HUES48 (cell line): ENCODE measurements at regions not wholly inside any gene's neighbourhood (a gene's known extent, or its start where the extent isn't known, plus 50 kb on each side); places are given as distances from the start of the nearest gene placed in this dataset.
"Not testable (repeated sequence)": the region's sequence is repeated elsewhere in the genome, so short reads cannot be mapped to it uniquely, and the experiment has no call there.

Experiments
- H3K27ac ChIP-seq: one replicate; pipeline ENCODE4 v1.7.0; 2013; ENCODE audit warnings: low read depth, low read length, inconsistent platforms
- H3K27me3 ChIP-seq: 2 replicates; pipeline ENCODE4 v1.6.1; 2013; ENCODE audit warnings: mild to moderate bottlenecking, low read length; ENCODE audit not compliant: control insufficient read depth, insufficient read depth
- H3K36me3 ChIP-seq: 2 replicates; pipeline ENCODE4 v1.6.1; 2013; ENCODE audit warnings: low read length; ENCODE audit not compliant: control insufficient read depth, insufficient read depth
- H3K4me1 ChIP-seq: 2 replicates; pipeline ENCODE4 v1.6.1; 2013; ENCODE audit warnings: mild to moderate bottlenecking, low read length; ENCODE audit not compliant: control insufficient read depth, insufficient read depth
- H3K4me3 ChIP-seq: 2 replicates; pipeline ENCODE4 v1.5.1; 2013; ENCODE audit warnings: mild to moderate bottlenecking, low read depth, low read length
- H3K9ac ChIP-seq: 2 replicates; pipeline ENCODE4 v1.6.1; 2013; ENCODE audit warnings: mild to moderate bottlenecking, low read depth, low read length, moderate library complexity
- H3K9me3 ChIP-seq: 2 replicates; pipeline ENCODE4 v1.6.1; 2013; ENCODE audit warnings: low read length; ENCODE audit not compliant: control insufficient read depth, insufficient read depth

DNA sequence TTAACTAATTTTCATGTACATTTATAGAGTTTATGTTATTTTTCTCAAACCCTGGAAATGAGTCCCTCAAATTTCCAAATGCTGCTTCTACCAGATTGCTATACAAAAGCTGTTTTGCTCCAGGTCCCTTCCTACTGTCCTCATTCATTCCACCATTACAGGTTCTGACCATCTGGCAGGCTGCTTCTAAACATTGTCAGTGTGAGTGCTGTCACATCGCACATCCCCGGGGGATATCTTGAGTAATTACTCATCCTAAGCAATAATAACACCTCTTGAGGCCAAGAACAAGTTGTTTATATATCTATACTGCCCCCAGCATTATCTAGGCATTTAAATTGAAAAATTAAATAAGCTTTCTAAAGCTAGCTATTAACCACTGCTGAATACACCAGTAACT lies 1675.3 kb upstream of the CDH6 start:
- H3K9ac ChIP-seq = no peak overlapping the region
- H3K36me3 ChIP-seq = no peaks in the 10 kb centered on the region
- no peaks in the 10 kb centered on the region for H3K27me3 ChIP-seq
- H3K4me1 ChIP-seq = no peaks in the 10 kb centered on the region
- H3K9me3 ChIP-seq = no peaks in the 10 kb centered on the region
- H3K27ac ChIP-seq = no peak overlapping the region
- H3K4me3 ChIP-seq = no peak overlapping the region

DNA sequence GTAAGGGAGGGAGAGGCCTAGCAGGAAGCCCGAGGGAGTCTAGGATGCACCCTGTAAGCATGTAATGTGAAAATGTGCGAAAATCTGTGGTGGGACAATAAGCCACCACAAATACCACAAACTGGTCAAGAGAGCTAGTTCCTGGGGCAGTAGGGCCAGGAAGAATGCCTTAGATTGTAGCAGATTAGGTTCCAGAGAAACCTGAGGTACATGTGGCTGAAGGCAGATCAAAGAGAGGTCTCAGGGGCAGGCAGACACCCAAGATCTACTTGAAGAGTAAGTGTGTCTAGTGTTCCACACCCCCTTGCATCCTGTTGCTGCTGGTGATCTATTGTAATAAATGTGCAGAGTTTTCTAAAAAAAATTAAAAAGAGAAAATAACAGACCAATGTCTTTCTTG lies 1677.3 kb upstream of the CDH6 start:
- no peak overlapping the region for H3K4me3 ChIP-seq
- H3K27me3 ChIP-seq = no peaks in the 10 kb centered on the region
- no peak overlapping the region for H3K9ac ChIP-seq
- no peak overlapping the region for H3K27ac ChIP-seq
- no peaks in the 10 kb centered on the region for H3K9me3 ChIP-seq
- no peaks in the 10 kb centered on the region for H3K4me1 ChIP-seq
- H3K36me3 ChIP-seq = no peaks in the 10 kb centered on the region

DNA sequence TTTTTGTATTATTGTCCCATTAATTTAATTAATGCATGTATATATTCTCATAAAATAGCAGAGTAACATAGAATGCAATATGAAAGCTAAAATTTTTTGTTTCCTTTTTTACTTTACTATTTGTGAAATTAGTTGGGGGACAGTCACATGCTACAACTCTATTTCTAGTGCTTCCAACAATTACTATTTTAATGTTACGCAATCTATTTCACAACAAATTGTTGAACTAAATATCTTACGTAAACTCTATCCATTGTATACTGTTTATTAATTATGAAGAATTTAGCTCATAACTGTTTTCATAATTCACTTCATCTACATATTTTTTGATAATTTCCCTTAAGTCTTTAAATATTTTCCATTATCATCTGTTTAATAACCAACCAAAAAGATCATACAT lies 1685.4 kb upstream of the CDH6 start:
- Histone ChIP-seq H3K36me3 (no peaks in the 10 kb centered on the region), H3K27ac (no peak overlapping the region), H3K9me3 (no peaks in the 10 kb centered on the region), H3K4me1 (0 out of 2 replicates have a peak, but pooled peaks cover 3% of the 10 kb centered on the region), H3K4me3 (no peak overlapping the region), H3K9ac (no peak overlapping the region), H3K27me3 (no peaks in the 10 kb centered on the region)

DNA sequence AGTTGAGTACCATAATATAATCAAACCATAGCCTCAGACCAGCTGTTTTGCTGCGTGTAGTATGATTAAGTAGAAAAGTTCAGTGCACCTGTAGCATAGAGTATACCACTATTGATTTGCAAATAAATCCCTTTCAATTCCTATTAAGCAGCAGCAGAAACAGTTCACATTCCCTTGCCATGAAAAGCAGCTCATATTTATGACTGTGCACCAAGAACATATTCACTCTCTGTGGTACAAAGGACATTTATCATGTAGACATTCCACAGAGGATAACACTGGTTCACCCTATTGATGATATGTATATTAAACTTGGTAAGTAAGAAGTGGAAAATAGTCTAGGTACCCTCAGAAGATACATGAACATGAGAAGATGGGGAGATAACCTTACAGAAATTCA lies 1689.1 kb upstream of the CDH6 start:
- Histone ChIP-seq H3K27ac (no peak overlapping the region), H3K36me3 (no peaks in the 10 kb centered on the region), H3K4me1 (0 out of 2 replicates have a peak, but pooled peaks cover 3% of the 10 kb centered on the region), H3K9me3 (no peaks in the 10 kb centered on the region), H3K9ac (no peak overlapping the region), H3K27me3 (no peaks in the 10 kb centered on the region), H3K4me3 (no peak overlapping the region)

DNA sequence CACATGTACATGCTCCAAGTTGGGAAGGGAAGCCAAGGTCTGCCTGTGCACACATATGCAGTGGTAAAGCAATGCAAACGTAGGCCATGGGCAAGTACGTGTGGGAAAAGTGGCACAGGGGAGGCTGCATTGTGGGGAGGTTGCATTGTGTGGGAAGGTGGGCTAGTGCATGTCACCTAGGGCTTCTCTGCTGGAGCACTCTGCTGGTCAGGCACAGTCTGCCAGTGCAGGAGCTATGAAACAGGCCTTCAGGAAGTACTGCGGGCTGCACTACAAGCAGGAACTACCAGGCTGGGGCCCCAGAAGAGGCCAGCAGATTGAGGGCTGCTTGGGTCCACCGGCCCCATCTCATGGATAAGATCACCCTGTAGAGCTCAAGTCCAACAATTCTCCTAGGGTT lies 1694.6 kb upstream of the CDH6 start:
- no peak overlapping the region for H3K27ac ChIP-seq

DNA sequence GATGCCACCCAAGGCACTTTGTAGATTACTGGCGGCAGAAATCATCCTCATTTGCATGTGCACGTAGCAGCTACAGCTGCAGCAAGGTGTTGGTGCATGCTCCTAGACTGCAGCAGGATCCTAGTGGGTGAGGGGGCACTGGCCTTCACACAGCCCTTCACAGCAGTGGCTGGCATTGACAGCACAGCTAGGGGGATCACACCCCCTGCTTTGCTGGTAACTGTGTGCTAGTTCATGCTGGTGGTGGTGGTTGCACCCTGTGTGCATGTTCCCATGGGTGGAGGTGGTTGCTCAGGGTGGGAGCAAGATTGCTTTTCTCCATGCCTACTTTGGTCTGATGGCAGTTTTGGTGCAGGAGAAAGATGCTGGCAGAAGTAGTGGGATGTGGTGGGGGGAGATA lies 1695.1 kb upstream of the CDH6 start:
- H3K9ac ChIP-seq = no peak overlapping the region
- peaks cover 2% of the 10 kb centered on the region; the same call in 1 of the 2 replicates for H3K4me1 ChIP-seq
- H3K27me3 ChIP-seq = no peaks in the 10 kb centered on the region
- no peaks in the 10 kb centered on the region for H3K36me3 ChIP-seq
- H3K9me3 ChIP-seq = peaks cover 8% of the 10 kb centered on the region; the same call in 1 of the 2 replicates
- H3K4me3 ChIP-seq = no peak overlapping the region
- H3K27ac ChIP-seq = no peak overlapping the region

More for the DNA sequence above, 1694.6 kb upstream of the CDH6 start:
- H3K4me1 ChIP-seq = peaks cover 3% of the 10 kb centered on the region; the same call in 1 of the 2 replicates
- H3K4me3 ChIP-seq = no peak overlapping the region
- peaks cover 8% of the 10 kb centered on the region; the same call in 1 of the 2 replicates for H3K9me3 ChIP-seq
- H3K27me3 ChIP-seq = no peaks in the 10 kb centered on the region
- no peak overlapping the region for H3K9ac ChIP-seq
- H3K36me3 ChIP-seq = no peaks in the 10 kb centered on the region

DNA sequence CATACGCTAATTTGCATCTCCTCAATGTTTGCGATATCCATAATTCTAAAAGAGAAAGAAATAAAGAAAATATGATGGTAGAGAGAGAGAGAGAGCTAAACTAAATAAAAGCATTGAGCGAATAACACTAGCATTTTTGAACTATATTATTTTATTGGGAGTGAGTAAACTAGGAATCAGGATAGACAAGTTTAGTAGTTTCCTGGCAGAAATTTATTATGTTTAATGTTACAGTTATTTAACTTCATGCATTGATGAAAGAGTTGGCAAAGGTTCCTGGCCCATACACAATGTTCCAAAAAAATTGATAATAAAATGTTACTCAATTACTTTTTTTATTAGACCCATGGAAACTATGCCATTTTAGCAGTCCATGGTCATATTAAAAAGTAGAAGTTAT lies 1708.2 kb upstream of the CDH6 start:
- Histone ChIP-seq H3K27ac (no peak overlapping the region), H3K36me3 (no peaks in the 10 kb centered on the region), H3K4me1 (no peaks in the 10 kb centered on the region), H3K27me3 (no peaks in the 10 kb centered on the region), H3K9me3 (no peaks in the 10 kb centered on the region), H3K9ac (no peak overlapping the region), H3K4me3 (no peak overlapping the region)

DNA sequence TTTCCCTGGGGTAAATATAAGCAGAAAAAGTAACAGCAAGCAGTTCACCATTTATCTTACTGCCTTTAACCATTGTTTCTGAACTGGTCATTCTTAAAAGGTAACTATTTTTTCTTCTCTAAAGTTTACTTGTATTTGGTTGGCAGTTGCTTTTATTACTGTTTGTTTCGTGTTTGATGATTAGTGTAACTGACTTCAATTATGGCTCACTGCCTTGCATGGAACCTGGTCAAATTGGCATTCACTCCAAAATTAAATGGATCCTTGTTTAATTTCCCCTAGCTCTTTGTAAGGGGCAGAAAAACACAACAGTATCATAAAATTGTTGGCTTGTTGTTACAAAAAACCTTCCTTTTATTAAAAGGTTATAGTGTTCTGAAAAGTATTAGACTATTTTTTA lies 1723.9 kb upstream of the CDH6 start:
- Histone ChIP-seq H3K4me1 (peaks cover 4% of the 10 kb centered on the region), H3K4me3 (no peak overlapping the region), H3K9me3 (no peaks in the 10 kb centered on the region), H3K36me3 (no peaks in the 10 kb centered on the region), H3K9ac (no peak overlapping the region), H3K27ac (no peak overlapping the region), H3K27me3 (no peaks in the 10 kb centered on the region)

DNA sequence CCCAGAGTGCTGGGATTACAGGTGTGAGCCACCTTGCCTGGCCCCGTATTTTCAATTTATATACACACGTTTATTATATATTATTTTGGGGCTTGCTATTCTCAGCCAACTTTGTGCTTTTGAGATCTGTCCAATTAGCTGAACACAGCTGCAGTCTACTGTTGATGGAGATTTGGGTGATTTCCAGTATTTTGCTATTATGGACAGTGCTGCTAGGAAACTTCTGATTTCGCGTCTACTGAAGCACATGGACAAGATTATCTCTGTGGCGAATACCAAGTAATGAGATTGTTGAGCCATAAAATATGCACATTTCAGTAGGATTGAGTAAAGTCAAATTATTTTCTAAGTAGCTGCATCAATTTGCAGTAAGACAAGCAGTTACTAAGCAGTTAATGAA lies 1731.2 kb upstream of the CDH6 start:
- Histone ChIP-seq H3K4me1 (no peaks in the 10 kb centered on the region), H3K27me3 (no peaks in the 10 kb centered on the region), H3K9me3 (no peaks in the 10 kb centered on the region), H3K9ac (no peak overlapping the region), H3K4me3 (no peak overlapping the region), H3K36me3 (no peaks in the 10 kb centered on the region), H3K27ac (no peak overlapping the region)

DNA sequence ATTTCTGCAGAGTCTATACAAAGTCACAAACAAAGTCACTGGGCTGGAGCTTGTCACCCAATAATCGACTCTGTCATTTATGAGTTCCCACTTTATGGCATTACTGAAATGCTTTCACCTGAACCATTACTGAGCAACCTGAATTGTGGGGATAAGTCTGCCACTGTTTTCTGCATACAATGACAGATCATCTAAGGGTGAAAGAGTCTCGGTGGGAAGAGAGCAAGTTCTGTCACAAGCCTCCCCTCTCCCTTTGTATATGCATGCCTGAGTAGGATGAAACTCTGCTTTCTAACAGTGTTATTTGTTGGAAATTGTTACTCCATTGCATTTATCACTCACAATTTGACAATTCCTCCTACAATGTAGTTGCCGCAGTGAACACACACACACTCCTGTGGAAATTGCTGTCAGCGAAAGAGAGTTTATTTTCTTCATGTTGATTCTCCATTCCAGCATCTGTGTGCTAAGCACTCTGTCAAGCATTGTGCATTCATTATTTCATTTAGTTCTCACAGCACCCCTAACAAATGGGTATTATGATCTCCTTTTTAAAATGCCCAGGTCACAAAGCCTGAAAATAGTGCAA lies 1732.4 kb upstream of the CDH6 start:
- H3K4me3 ChIP-seq = no peak overlapping the region
- H3K9ac ChIP-seq = no peak overlapping the region
- H3K27me3 ChIP-seq = no peaks in the 10 kb centered on the region
- H3K4me1 ChIP-seq = no peaks in the 10 kb centered on the region
- H3K27ac ChIP-seq = no peak overlapping the region
- H3K9me3 ChIP-seq = no peaks in the 10 kb centered on the region
- no peaks in the 10 kb centered on the region for H3K36me3 ChIP-seq

DNA sequence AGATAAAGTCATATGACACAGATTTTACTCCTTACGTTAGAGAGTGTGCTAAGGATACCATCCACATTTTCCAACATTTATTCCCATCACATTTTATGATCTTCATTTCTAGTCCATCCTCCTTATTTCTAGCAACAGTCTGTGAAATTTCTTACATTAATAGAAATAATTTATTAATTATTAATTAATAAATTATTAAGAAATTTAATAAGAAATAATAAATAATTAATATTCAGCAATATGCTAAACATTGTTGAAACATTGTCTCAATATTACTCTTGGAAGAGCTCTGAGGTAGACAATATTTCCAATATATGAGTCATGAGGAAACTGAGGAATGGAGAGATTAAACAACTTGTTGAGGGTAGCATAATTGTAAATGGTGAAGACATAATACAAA lies 1742.5 kb upstream of the CDH6 start:
- H3K36me3 ChIP-seq = not testable (repeated sequence)

DNA sequence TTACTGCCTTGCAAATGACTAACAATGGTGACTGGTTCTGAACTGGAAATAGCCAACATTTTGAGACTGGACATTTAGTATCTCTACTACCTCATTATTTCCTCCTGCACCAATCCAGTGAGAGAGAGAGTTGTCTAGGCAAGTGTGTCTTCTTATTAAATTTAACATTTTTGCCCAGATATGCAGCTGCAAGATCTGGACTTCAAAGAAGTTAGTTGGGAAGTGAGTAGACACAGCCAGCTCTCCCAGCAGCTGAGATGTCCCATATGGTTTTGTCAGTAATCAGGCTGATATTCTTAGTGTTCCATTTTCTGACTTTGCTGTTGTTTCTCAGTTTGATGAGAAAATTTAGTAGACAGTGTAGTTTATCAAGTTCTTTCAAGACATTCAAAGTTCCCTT lies 1778.8 kb upstream of the CDH6 start:
- Histone ChIP-seq H3K4me3 (no peak overlapping the region), H3K27ac (no peak overlapping the region), H3K9ac (no peak overlapping the region), H3K9me3 (no peaks in the 10 kb centered on the region), H3K36me3 (no peaks in the 10 kb centered on the region), H3K27me3 (no peaks in the 10 kb centered on the region), H3K4me1 (no peaks in the 10 kb centered on the region)

More for the DNA sequence above, 1742.5 kb upstream of the CDH6 start:
- H3K9ac ChIP-seq, H3K9me3 ChIP-seq, H3K27me3 ChIP-seq, H3K27ac ChIP-seq, H3K4me3 ChIP-seq, H3K4me1 ChIP-seq: not testable (repeated sequence)
